GM19239 (cell line): ENCODE measurements at regions not wholly inside any gene's neighbourhood (a gene's known extent, or its start where the extent isn't known, plus 50 kb on each side); places are given as distances from the start of the nearest gene placed in this dataset.

Experiments used
- DNase-seq: peaks from one replicate; pipeline ENCODE4 v3.0.0; 2011; ENCODE audit warnings: low spot score; ENCODE audit not compliant: insufficient read length
- FAIRE-seq: peaks from 2 replicates; lab custom pipeline; 2011; peaks lifted over from hg19 to GRCh38; lab: Jason Lieb, UNC

DNA sequence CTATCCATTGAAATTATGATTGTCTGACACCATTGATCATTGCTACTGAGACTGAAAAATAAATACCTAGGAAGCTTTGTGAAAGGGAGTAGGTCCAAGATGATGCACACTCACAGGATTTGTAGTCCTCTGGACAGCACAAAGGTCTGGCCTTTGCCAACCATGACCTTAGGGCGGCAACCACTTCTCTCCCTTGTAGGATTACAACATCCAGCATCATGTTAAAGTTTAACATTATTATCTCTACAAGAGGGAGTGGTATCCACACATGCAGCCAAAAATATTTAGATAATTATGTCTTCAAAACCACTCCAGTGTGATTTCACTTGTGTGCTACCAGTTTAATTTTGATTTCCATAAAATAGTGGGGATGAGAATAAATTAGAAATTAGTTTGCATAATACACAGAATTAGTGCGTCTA is 51.1 kb upstream of the NHSL1 start:
- no peak for DNase-seq
- FAIRE-seq = no peak

DNA sequence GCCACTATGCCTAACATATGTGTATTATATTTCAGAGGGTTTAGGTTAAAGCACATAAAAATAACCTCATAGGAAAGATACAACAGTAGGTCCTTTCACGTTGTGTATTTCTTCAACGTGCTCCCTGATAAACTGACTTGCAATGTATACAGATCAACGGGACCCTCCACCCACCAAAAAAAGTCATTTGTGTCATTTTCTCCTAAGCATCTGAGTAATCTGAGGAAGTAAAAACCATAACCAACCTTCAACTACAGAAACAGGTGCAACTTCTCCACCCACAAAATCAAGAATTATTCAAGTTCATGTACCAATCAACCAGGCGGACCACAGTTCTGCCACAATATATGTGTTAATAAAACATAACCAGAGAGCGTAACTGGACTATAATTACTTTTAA is 54.9 kb upstream of the NHSL1 start:
- DNase-seq = no peak

DNA sequence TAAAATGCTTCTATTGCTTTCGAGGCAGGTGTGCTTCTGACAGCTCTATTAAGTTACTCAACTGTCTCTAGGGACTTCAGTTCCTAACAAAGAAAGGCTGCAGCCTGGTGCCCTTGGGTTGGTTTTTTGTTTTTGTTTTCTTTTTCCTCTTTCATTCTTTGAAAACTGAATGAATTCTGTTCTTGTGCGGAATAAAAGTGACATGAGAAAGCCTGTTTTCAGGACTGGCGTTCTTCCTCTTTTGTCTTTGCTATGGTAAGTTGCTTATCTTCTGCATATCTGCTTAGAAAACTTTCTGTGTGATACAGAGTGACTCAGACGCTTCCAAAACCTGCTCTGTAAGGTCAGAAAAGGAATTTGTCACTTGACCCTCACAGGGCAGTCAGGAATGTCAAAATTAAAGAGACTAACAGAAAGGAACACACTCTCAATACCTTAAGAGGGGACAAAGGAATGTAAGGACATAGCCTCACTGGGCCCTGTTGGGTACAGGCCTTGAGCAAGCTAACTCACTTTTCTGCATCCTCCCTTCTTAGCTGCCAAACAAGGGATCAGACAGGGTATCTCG is 56.2 kb upstream of the NHSL1 start:
- DNase-seq = no peak
- no peak for FAIRE-seq

More for the DNA sequence above, 54.9 kb upstream of the NHSL1 start:
- FAIRE-seq = peak; percentile 21

DNA sequence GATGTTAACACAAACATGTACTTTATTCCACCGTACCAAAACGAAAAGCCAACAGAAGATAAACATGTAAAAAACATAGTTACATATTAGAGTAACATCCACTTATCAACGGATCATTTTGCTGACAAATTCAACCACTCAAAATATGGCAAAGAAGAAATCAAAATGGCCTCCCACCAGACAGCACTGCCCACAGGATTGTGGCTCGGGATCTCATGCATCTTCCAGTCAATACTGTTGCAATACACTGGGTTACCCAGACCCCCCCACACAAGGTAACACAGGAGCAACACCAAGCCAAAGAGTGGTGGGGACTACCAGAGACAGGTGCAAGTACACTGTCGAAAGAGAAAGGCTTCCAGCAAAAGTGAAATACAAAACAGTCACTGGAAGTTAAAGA is 57.9 kb upstream of the NHSL1 start:
- no peak for FAIRE-seq
- DNase-seq = no peak

DNA sequence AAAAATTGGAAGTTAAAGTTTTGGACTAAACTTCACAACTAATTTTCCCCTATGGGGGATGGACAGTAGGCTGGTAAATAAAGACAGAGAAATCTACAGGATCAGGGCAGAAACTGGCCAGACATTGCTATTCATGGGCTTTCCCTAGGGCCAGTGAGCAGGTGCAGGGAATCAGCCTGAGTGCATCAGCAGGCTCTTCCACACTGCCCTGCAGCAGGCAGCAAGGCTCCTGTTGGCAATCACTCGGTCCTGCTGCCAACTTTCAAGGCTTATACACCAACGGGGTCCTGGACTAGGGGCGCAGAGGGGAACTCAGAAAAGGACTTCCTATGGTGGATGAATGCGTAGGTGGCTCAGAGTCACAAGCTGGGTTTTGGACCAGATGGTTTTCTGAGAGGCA is 59.8 kb upstream of the NHSL1 start:
- no peak for DNase-seq
- FAIRE-seq = no peak

DNA sequence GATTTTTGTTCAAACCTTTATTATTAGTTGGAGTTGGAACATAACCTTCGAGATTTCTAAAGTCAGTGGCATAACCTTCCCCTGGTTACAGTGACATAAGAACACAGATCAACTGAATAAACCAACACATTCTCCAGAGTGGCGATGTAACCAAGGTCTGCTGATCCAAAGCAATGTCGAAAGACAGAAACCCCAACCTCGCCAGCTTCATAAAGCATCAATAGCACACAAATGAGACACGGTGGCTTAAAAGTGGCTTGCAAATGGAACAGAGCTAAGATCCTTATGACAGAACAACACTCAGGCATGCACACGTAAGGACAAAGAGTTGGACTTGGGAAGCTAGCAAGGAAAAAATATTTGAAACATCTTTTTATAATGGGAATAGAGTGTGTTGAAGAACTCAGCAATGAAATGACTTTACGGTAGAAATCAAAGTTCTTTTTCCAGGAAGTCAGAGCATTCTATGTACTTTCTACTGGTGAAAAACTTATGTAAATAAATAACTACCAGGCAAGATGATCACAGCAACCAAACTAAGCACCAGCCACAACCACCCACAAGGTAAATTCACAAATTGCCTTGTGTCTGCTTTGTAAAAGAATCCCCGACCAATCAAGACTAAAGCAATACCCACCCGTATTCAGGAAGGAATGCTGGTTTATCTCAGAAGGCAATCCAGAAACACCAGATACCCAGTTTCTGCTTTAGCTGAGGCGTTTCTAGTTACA is 61.0 kb upstream of the NHSL1 start:
- DNase-seq (no peak), FAIRE-seq (no peak)

DNA sequence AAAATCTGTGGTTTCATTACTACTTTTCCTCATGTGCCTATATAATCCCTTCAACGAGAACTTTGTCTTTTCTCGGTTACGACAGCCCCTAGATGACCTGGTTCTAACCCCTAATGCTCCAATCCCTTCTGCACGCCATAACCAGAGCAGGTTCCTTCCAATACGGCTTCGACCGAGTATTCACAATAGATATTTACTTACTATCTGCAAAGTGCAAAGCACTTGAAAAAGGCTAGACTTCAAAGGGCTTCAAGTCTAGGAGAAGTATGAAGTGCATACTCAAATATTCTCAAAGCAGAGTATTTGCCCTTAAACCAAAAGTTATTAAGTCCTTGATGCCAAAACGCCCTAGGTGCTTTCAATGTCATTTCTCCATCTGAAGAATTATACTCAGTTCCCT is 63.4 kb upstream of the NHSL1 start:
- DNase-seq (no peak), FAIRE-seq (no peak)

DNA sequence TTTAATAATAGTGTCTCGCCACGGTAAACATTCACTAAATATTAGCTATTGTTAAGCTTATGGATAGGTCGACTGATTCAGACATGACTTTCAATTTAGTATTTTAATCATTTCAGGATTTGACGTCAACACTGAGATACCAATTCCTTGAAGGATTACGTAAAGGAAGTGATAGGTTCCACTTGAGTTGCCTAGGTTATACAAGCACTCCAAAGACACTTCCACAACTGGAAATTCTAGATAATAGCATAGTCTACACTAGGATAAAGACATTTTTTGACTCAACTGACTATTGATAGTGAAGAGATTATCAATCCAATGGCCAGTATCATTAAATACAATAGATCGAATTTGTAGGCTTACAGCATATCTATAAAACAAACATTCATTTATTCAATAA is 63.9 kb upstream of the NHSL1 start:
- FAIRE-seq (no peak), DNase-seq (no peak)

DNA sequence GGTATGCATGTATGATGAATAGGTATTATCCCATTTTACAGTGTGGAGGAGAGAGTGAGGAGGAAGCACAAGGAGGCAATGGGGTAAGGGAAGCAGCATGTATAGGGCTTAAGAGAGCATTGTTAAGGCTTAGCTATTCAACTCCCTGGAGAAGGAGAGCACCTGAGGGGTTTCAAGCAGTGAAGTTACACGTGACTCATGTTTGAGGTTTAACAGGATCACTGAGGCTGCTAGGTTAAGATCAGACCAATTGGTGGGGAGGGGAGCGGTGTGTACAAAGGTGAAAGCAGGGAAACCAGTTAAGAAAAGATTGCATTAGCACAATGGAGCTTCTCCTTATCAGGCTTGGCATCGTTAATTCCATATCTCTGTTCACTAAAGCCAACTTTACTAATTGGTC is 64.4 kb upstream of the NHSL1 start:
- DNase-seq (no peak), FAIRE-seq (no peak)

DNA sequence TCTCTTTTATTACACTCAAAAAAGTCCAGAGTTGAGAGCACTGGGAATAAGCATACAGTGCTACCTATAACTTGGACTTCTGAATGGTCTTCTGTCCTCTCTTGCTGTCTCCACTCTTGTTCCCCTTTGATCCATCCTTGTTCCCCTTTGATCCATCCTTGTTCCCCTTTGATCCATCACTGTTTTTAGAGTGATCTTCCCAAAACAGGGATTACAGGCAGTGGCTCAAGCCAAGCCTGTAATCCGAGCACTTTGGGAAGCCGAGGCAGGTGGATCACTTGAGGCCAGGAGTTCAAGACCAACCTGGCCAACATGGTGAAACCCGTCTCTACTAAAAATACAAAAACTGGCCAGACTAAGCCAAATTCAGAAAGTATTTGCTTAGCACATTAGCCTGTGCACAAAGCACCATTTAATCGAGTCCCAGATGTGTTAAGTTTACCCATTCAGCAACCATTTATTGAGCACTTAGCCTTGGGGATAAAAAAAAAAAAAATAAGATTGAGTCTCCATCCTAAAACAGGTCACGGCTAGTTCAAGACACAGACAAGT is 65.0 kb upstream of the NHSL1 start:
- FAIRE-seq = no peak
- DNase-seq = no peak

DNA sequence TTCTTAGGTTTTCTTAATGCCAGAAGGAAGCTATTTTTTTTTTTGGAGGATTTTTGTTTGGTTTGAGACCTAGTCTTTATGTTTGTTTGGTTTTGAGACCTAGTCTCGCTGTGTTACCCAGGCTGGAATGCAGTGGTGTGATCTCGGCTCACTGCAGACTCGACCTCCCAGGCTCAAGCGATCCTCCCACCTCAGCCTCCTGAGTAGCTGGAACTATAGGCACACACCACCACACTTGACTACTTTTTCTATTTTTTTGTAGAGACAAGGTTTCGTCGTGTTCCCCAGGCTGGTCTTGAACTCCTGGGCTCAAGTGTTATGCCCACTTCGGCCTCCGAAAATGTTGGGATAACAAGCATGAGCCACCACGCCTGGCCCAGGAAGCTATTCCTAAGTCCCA is 67.8 kb upstream of the NHSL1 start:
- DNase-seq (no peak), FAIRE-seq (no peak)

DNA sequence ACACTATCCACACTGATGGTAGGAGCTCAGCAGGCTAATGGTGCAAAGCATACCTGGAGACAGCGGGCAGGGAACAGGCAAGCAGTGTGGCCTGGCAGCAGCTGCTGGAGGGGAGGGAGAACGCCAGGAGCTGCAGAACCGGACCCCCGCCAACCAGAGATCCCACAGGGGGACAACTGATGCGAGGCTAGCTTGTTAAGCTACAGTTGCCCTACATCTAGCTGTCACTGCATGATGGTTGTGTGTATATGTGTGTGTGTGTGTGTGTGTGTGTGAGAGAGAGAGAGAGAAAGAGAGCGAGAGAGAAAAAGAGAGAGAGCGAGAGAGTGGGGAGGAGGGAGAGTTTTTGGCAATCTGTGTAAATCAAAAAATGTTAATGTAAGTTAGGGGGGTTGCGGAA is 69.7 kb upstream of the NHSL1 start:
- FAIRE-seq = no peak
- DNase-seq = no peak

DNA sequence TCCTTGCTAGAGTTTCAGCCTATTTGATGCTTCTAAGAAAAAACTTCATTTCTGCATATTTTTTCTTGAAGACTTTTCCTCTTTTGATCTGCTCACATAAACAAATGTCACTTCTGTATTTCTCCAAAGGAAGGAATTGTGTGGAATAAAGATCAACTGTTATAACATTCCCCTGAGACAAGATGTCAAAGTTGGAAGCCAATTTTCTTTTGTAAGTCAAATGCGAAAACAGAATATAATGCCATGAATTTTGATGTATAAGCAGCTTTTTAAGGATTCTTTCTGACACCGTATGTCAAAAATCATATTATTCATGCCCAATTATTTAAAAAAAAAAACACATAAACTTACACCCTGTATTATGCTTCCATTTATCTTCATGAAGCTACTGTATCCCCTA is 70.3 kb upstream of the NHSL1 start:
- DNase-seq (no peak), FAIRE-seq (no peak)

DNA sequence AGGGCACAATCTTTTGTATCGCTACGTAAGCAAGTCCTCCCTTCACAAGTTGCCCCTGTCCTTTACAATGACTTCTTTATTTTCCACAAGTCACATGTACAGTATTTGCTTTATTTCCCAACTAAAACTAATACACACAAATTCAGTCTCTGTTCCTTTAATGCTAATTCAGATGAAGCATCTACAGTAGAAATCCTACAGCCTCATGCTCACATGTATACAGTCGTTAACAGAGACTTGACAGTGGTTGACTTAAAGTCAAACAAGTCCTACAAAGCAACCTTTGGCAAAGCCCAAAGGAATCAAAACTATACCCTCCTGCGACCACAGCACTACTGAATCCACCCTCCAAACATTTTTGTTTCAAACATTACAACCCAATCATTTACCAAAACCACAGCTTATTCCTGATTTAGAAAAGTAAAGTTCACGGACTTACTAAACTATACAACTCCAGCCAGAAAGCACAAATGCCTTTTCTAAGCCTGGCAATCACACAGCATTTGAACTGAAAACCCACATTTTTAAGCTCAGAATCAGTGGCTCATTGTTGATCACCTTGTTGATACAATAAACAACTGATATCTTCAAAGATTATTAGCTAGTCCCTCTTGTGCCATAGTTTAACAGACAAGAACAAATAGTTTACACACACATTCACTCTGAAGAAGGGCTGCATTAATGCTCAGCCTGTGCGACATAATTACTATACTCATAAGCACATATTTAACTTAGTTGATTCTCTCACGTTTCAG is 70.9 kb upstream of the NHSL1 start:
- FAIRE-seq (no peak), DNase-seq (no peak)

DNA sequence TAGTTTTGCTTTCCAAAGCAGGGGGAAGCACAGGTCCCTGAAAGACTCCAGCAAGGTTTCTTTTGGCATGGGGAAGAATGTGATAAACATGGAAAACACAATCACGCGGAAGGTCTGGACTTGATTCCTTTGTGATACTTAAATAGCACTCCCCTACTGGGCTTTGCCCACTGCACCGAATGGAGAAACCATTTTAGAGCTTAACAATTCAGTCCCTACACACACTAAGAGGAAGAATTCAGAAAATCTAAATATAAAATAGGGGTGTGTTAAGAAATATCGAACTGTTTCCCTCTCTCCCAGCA is 71.4 kb upstream of the NHSL1 start:
- no peak for FAIRE-seq

DNA sequence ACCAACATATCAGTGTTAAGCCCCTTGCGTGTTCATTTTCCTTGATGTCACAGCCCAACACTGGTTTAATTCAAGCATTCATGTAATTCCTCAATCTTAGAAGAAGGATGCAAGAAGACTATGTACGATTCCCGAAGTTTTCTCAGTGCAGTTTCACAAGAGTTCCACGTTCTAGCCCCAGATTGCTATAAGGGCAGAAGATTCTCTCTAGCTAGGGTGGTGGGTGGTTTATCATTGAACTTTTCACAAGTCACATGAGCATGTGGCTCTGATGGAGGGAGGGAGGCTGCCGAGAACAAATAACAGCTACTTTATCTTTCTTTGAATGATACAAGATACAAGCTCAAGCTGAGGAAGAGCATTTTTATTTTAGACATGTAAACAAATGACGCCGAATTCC is 71.9 kb upstream of the NHSL1 start:
- DNase-seq (no peak), FAIRE-seq (no peak)

More for the DNA sequence above, 71.4 kb upstream of the NHSL1 start:
- no peak for DNase-seq

DNA sequence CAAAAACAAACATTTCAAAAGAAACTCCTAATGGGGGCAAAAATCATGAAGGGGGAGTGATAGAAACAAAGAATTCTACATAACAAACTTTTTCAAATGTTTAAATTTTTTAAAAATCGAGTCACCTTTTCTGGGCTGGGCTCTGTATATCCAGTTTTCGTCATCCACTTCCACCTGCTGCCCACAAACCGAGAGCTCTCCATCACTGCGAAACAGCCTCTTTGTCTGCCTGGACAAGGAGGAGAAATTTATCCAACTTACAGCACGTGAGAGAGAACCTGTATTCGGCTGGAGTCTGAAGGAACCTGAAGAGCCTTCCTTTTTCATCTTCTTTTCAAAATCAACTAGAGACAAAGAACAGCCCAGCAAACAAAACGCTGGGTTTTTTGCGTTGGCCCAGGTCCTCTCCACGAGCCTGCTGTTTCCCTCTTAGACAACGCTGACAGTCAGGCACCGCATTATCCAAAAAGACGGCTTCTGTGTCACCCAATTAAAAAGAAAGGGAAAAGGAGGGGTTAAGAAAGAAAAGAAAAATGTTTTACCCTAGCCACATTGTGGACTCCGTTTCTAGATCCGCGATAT is 72.4 kb upstream of the NHSL1 start:
- DNase-seq (no peak), FAIRE-seq (no peak)

DNA sequence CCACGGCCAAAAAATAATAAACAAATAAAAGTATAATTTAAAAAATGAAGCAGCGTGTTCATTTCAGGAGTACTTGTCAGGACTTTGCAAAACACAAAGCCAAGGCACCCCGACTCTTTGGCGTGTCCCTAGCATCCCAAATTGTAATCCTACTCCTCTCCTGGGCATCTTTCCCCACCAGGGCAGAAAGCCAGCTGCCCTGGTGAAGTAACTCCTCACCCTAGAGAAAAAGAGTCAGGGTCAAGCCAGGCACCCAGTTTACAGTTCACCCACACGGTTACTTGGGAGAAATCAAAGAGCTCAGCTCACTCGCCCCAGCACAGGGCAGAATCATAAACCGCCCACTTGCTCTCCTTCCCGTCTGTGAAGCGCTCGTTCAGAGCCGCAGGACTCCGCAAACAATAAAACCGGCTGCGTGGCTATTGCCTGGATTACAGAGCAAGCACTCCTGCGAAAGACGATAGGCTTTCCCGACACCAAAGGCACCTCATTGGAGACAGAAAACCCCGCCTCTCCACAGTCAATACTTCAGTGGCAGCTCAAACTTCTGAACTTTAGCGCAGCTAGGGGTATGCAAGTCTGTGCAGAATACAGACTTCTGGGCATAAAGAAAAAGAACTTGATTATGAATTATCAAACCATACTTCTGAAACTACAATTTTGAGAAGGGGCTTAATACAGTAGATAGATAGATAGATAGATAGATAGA is 73.0 kb upstream of the NHSL1 start:
- no peak for DNase-seq
- no peak for FAIRE-seq

DNA sequence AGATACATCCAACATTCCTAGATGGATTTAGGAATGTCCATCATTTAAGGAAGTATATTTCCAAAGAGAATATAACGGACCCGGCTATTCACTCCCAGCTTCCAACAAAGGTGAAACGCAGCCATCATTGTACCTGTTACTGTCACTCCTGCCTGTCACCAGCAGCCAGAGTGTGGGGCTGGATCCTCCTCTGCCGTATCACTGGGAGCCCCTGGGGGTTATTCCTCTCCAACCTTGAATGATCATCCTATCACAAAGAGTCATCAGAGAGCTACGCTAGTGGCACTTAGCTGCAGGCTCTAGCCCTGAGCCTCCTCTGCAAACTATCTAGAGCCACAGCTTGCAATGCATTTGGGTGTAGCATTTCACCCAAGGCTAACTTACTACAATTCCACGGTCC is 73.6 kb upstream of the NHSL1 start:
- DNase-seq = no peak
- no peak for FAIRE-seq

DNA sequence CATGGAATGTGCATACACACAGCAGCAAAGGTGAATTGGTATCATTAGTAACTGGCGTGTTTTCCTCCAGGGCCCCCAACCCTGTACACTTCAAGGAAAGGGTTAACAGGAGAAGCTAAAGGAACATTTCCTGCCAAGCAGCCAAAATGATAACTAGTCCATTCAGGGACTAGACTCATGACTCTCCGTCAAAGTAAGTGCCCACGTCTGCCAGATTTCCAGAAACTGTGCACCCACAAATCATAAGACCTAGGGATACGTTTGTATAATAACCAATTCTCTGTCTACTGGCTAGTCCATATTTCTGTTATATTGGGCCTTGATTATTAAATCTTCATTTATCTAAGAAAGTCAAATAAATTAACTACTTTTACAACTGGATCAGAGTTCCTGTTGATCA is 76.0 kb upstream of the NHSL1 start:
- no peak for FAIRE-seq
- DNase-seq = no peak

DNA sequence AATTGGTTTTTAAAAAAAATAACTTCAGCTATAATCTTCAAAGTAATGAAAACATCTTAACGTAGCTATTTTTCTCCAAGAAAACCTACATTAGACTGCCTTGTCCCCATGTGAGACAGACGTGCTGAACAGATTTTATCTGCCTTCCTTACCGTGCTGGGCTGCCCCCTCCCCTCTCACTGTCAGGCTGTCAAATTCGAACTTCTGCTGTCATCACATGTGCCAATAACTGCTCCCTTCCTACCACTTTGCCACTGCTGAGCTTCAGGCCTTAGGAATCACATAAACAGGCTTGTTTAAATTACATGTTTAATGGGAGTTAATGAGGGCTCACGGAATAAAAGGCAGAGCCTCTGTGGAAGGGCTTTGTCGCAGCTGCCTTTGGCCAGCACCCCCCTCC is 77.0 kb upstream of the NHSL1 start:
- DNase-seq (no peak), FAIRE-seq (no peak)
